ENCODE measurements at regions not wholly inside any gene's neighbourhood (a gene's known extent, or its start where the extent isn't known, plus 50 kb on each side); places are given as distances from the start of the nearest gene placed in this dataset.

DNA sequence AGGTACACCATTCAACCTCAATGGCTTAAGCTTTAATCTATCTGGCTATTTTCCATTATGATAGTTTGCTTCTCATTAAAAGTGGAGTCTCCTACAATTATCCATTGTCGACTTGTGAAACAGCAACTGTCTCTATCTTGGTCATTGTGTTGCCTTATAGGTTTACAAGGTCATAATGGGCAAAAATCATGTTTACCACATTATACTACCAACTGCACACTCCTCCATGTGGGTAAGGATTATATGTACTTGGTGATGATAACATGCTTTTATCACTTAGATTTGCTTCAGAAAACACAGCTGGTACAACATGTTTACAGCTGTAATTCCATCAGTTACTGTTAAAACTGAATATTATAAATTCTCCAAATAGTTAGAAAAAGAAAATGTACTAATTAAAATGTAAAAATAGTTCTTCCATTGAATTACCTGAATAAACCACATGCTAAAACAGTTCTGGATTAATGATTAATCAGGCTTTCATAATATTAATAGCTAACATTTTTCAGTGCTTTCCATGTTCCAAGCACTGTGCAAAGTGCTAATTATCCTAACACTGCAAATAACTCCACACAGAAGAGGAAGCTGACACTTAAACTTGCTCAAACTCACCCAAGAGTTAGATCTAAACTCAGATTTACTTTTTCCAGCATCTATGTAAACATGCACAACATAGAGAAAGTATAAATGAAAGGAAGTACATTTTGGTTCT, 96.7 kb downstream of the OGFRL1 start:
- no TSS peak for BruUV-seq (replicated peaks)
- Histone ChIP-seq H3K27ac (ENCODE audit: control insufficient read depth, insufficient read depth) (no peak overlapping the region), H3K4me2 (ENCODE audit: control insufficient read depth, insufficient read depth) (no peak overlapping the region), H3K79me2 (ENCODE audit: control insufficient read depth, insufficient read depth, low read length) (no peaks in the 10 kb centered on the region), H3K9me3 (replicated peaks; ENCODE audit: control insufficient read depth, insufficient read depth, low read length) (no peaks in the 10 kb centered on the region), H2AFZ (ENCODE audit: control insufficient read depth, low read depth, low read length) (no peak overlapping the region), H3K27me3 (replicated peaks in 1 of 2; ENCODE audit: control insufficient read depth in 2 of 2, insufficient read depth in 2 of 2, low read length in 1 of 2) (no peaks in the 10 kb centered on the region), H4K20me1 (ENCODE audit: control insufficient read depth, insufficient read depth) (no peaks in the 10 kb centered on the region), H3K4me3 (no peak overlapping the region), H3K9ac (ENCODE audit: control insufficient read depth, insufficient read depth, low read length) (no peak overlapping the region), H3K36me3 (ENCODE audit: control insufficient read depth in 2 of 2, insufficient read depth in 2 of 2, low read length in 1 of 2) (no peaks in the 10 kb centered on the region), H3K4me1 (ENCODE audit: control insufficient read depth, insufficient read depth, low read length) (no peaks in the 10 kb centered on the region)
- RAD21 ChIA-PET (ENCODE audit: unreplicated experiment) = interaction anchor here (0.8 to 1.5 kb wide), 6 partner anchors 9 to 147 kb away, joined by 3 read pairs; no protein-coding TSS in a partner anchor
- TF ChIP-seq ESRRA (IDR thresholded peaks at IDR 0.05; ENCODE audit: low read length) (no peak), ZZZ3 (IDR thresholded peaks at IDR 0.05; ENCODE audit: control insufficient read depth, insufficient read length, low read depth) (no peak), RB1 (IDR thresholded peaks at IDR 0.05; ENCODE audit: borderline replicate concordance) (no peak), FOXM1 (IDR thresholded peaks at IDR 0.05; ENCODE audit: low read depth, low read length) (no peak), GABPA (IDR thresholded peaks at IDR 0.05; ENCODE audit: low read depth) (no peak), ZBTB11 (CRISPR knock-in tag; IDR thresholded peaks at IDR 0.05) (no peak), BACH1 (IDR thresholded peaks at IDR 0.05; ENCODE audit: borderline replicate concordance) (no peak), MYB (IDR thresholded peaks at IDR 0.05; ENCODE audit: borderline replicate concordance, low read depth, low read length) (no peak), YBX1 (IDR thresholded peaks at IDR 0.05) (no peak)
- TF ChIP-seq, protein P1, sequence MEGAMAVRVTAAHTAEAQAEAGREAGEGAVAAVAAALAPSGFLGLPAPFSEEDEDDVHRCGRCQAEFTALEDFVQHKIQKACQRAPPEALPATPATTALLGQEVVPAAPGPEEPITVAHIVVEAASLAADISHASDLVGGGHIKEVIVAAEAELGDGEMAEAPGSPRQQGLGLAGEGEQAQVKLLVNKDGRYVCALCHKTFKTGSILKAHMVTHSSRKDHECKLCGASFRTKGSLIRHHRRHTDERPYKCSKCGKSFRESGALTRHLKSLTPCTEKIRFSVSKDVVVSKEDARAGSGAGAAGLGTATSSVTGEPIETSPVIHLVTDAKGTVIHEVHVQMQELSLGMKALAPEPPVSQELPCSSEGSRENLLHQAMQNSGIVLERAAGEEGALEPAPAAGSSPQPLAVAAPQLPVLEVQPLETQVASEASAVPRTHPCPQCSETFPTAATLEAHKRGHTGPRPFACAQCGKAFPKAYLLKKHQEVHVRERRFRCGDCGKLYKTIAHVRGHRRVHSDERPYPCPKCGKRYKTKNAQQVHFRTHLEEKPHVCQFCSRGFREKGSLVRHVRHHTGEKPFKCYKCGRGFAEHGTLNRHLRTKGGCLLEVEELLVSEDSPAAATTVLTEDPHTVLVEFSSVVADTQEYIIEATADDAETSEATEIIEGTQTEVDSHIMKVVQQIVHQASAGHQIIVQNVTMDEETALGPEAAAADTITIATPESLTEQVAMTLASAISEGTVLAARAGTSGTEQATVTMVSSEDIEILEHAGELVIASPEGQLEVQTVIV (IDR thresholded peaks at IDR 0.05; ENCODE audit: borderline replicate concordance, partially characterized antibody) = no peak
- TF ChIP-seq, protein P2, sequence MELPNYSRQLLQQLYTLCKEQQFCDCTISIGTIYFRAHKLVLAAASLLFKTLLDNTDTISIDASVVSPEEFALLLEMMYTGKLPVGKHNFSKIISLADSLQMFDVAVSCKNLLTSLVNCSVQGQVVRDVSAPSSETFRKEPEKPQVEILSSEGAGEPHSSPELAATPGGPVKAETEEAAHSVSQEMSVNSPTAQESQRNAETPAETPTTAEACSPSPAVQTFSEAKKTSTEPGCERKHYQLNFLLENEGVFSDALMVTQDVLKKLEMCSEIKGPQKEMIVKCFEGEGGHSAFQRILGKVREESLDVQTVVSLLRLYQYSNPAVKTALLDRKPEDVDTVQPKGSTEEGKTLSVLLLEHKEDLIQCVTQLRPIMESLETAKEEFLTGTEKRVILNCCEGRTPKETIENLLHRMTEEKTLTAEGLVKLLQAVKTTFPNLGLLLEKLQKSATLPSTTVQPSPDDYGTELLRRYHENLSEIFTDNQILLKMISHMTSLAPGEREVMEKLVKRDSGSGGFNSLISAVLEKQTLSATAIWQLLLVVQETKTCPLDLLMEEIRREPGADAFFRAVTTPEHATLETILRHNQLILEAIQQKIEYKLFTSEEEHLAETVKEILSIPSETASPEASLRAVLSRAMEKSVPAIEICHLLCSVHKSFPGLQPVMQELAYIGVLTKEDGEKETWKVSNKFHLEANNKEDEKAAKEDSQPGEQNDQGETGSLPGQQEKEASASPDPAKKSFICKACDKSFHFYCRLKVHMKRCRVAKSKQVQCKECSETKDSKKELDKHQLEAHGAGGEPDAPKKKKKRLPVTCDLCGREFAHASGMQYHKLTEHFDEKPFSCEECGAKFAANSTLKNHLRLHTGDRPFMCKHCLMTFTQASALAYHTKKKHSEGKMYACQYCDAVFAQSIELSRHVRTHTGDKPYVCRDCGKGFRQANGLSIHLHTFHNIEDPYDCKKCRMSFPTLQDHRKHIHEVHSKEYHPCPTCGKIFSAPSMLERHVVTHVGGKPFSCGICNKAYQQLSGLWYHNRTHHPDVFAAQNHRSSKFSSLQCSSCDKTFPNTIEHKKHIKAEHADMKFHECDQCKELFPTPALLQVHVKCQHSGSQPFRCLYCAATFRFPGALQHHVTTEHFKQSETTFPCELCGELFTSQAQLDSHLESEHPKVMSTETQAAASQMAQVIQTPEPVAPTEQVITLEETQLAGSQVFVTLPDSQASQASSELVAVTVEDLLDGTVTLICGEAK (IDR thresholded peaks at IDR 0.05; ENCODE audit: borderline replicate concordance) = no peak
- 38% methylated on average over 1 of the region's 1 CpG for WGBS (ENCODE audit: insufficient coverage, insufficient replicate concordance, low lambda C conversion rate, missing lambda C conversion rate)
- intact Hi-C loops (cut with micrococcal nuclease; ENCODE audit: unreplicated experiment) (no loop called here), in situ Hi-C loops (cut with MboI) (loop anchor here (5.0 to 10.0 kb wide), 2 partner anchors 122 to 700 kb away; no protein-coding TSS in a partner anchor)
- CTCF ChIA-PET = interaction anchor here (0.6 to 2.5 kb wide), 17 partner anchors 9 to 1942 kb away, joined by 3 to 17 read pairs (median 4); no protein-coding TSS in a partner anchor
- SMC1A ChIA-PET (ENCODE audit: uncharacterized antibody, unreplicated experiment) = interaction anchor here (0.7 to 2.1 kb wide), 16 partner anchors 8 to 164 kb away, joined by 3 to 9 read pairs (median 4); no protein-coding TSS in a partner anchor
- ATAC-seq = no peak
- no peak for FAIRE-seq
- no peak for DNase-seq (ENCODE audit: low read depth, low spot score)
- POLR2A ChIA-PET = no interaction called here
